Kidney (tissue), 13 donors: ENCODE measurements at regions not wholly inside any gene's neighbourhood (a gene's known extent, or its start where the extent isn't known, plus 50 kb on each side); places are given as distances from the start of the nearest gene placed in this dataset.

Experiments used
- DNase-seq, 5 donors: peaks; one replicate each; pipeline ENCODE4 v3.0.0-alpha.2; 2013 to 2020
- FAIRE-seq: peaks from 2 replicates; lab custom pipeline; 2012; peaks lifted over from hg19 to GRCh38; lab: Jason Lieb, UNC
- H3K27ac ChIP-seq, 2 donors: one replicate each; pipeline ENCODE4 v1.7.0; 2013; ENCODE audit warnings: low read depth in 2 of 2, low read length in 2 of 2, inconsistent platforms in 1 of 2
- H3K27me3 ChIP-seq: one replicate; pipeline ENCODE4 v1.7.1; 2013; ENCODE audit warnings: low read length, inconsistent platforms; ENCODE audit not compliant: control insufficient read depth, insufficient read depth
- H3K36me3 ChIP-seq, 3 donors: one replicate each; pipeline versions ENCODE4 v1.7.0 to v1.7.1; 2013; ENCODE audit warnings: low read length in 3 of 3, control low read depth in 1 of 3, inconsistent platforms in 1 of 3; ENCODE audit not compliant: insufficient read depth in 3 of 3, control insufficient read depth in 2 of 3
- H3K4me1 ChIP-seq, 3 donors: one replicate each; pipeline versions ENCODE4 v1.7.0 to v1.7.1; 2013; ENCODE audit warnings: low read length in 3 of 3, inconsistent platforms in 1 of 3, low read depth in 1 of 3; ENCODE audit not compliant: control insufficient read depth in 2 of 3, insufficient read depth in 2 of 3
- H3K4me3 ChIP-seq, 3 donors: one replicate each; pipeline versions ENCODE4 v1.7.0 to v1.8.1; 2013; ENCODE audit warnings: low read length in 3 of 3, control low read depth in 1 of 3, inconsistent platforms in 1 of 3
- H3K9ac ChIP-seq, 3 donors: one replicate each; pipeline versions ENCODE4 v1.7.0 to v1.7.1; 2013; ENCODE audit warnings: low read length in 3 of 3, control low read depth in 1 of 3, inconsistent platforms in 1 of 3
- H3K9me3 ChIP-seq, 3 donors: one replicate each; pipeline versions ENCODE4 v1.7.0 to v1.7.1; 2013; ENCODE audit warnings: low read length in 3 of 3, control low read depth in 1 of 3, inconsistent platforms in 1 of 3; ENCODE audit not compliant: control insufficient read depth in 2 of 3, insufficient read depth in 1 of 3
- CTCF ChIP-seq: IDR thresholded peaks from 3 replicates; pipeline ENCODE4 v1.5.1; 2012; ENCODE audit warnings: mild to moderate bottlenecking, moderate library complexity, borderline replicate concordance; ENCODE audit not compliant: insufficient read depth; ENCODE audit errors: extremely low read depth
- intact Hi-C: fragments of 100-400 bp; cut with DNase I; formaldehyde crosslinking; loops from one replicate; pipeline ENCODE4 v1.11.1; 2022
- donor health status: control.
- donor health status: control.
- donor health status: control.
- donor health status: control.
- donor health status: control.
- donor health status: DM: yes; HTN: yes; CAD: no.
- donor health status: Normal renal cell carcinoma (clear cell type).

GRCh38 chrX:1779626-1780025 is 164.8 kb downstream of the ASMT start:
- H3K36me3 ChIP-seq: no peaks in the 10 kb centered on the region
- DNase-seq (no peak), FAIRE-seq (no peak)
- H3K4me1 ChIP-seq: no peaks in the 10 kb centered on the region
- H3K4me3 ChIP-seq: no peak overlapping the region
- no peaks in the 10 kb centered on the region for H3K27me3 ChIP-seq
- no peak overlapping the region for H3K9ac ChIP-seq
- H3K27ac ChIP-seq: no peak overlapping the region
- H3K9me3 ChIP-seq: peaks cover 0 to under 1% (median 0%) of the 10 kb centered on the region in 3 donors
- TF ChIP-seq CTCF: no peak
- intact Hi-C loops: no loop called here

- no peak overlapping the region for H3K27ac ChIP-seq
- FAIRE-seq: no peak
- no peaks in the 10 kb centered on the region for H3K27me3 ChIP-seq
Measured at GRCh38 chrX:1781766-1782165, 166.9 kb downstream of the ASMT start.

GRCh38 chrX:1784773-1785172 is 169.9 kb downstream of the ASMT start:
- peaks cover 0 to 7% (median 0%) of the 10 kb centered on the region in 3 donors for H3K9me3 ChIP-seq
- no peak for TF ChIP-seq CTCF
- no peak overlapping the region for H3K27ac ChIP-seq
- no peaks in the 10 kb centered on the region for H3K36me3 ChIP-seq
- intact Hi-C loops: no loop called here
- FAIRE-seq (no peak), DNase-seq (no peak)
- no peak overlapping the region for H3K9ac ChIP-seq
- no peaks in the 10 kb centered on the region for H3K27me3 ChIP-seq
- H3K4me1 ChIP-seq: no peaks in the 10 kb centered on the region
- no peak overlapping the region for H3K4me3 ChIP-seq

More at GRCh38 chrX:1781766-1782165, 166.9 kb downstream of the ASMT start:
- H3K9me3 ChIP-seq: peaks cover 0 to 7% (median 0%) of the 10 kb centered on the region in 3 donors
- no peak for DNase-seq
- intact Hi-C loops: no loop called here
- no peak overlapping the region for H3K4me3 ChIP-seq
- no peaks in the 10 kb centered on the region for H3K4me1 ChIP-seq
- no peaks in the 10 kb centered on the region for H3K36me3 ChIP-seq
- H3K9ac ChIP-seq: no peak overlapping the region
- TF ChIP-seq CTCF: no peak

- DNase-seq (no peak), FAIRE-seq (no peak)
- TF ChIP-seq CTCF: no peak
- H3K9me3 ChIP-seq: peaks cover 0 to 7% (median 0%) of the 10 kb centered on the region in 3 donors
- no peak overlapping the region for H3K9ac ChIP-seq
- no peak overlapping the region for H3K27ac ChIP-seq
- H3K4me3 ChIP-seq: no peak overlapping the region
- no peaks in the 10 kb centered on the region for H3K4me1 ChIP-seq
- H3K36me3 ChIP-seq: no peaks in the 10 kb centered on the region
- intact Hi-C loops: no loop called here
- H3K27me3 ChIP-seq: no peaks in the 10 kb centered on the region
Measured at GRCh38 chrX:1788300-1788911, 173.5 kb downstream of the ASMT start.
